ENCODE measurements at regions not wholly inside any gene's neighbourhood (a gene's known extent, or its start where the extent isn't known, plus 50 kb on each side); places are given as distances from the start of the nearest gene placed in this dataset.

GRCh38 chr22:44572414-44573207 is 74.6 kb upstream of the RTL6 start:
- H3K36me3 ChIP-seq (ENCODE audit: insufficient read depth, low read length), result no peaks in the 10 kb centered on the region
- no peaks in the 10 kb centered on the region for H3F3A ChIP-seq (ENCODE audit: low read depth)
- no peak for TF ChIP-seq CTCF (conservative IDR thresholded peaks at IDR 0.05; ENCODE audit: low read length)
- no peak for TF ChIP-seq EZH2phosphoT487 (IDR thresholded peaks at IDR 0.05; ENCODE audit: borderline replicate concordance)
- no peak overlapping the region for H3K4me3 ChIP-seq (ENCODE audit: low read length, poor library complexity, severe bottlenecking)
- no peak overlapping the region for H3K9ac ChIP-seq (ENCODE audit: low read depth, low read length, poor library complexity, severe bottlenecking)
- H3K79me2 ChIP-seq (ENCODE audit: insufficient read depth, low read length), result no peaks in the 10 kb centered on the region
- H3K9me2 ChIP-seq (replicated peaks; ENCODE audit: low read depth, low read length), result no peaks in the 10 kb centered on the region
- no peaks in the 10 kb centered on the region for H3K27me3 ChIP-seq (ENCODE audit: insufficient read depth, low read length, poor library complexity, severe bottlenecking)
- H2AFZ ChIP-seq (ENCODE audit: low read length), result no peak overlapping the region
- H4K20me1 ChIP-seq (ENCODE audit: insufficient read depth, low read length, poor library complexity, severe bottlenecking), result no peaks in the 10 kb centered on the region
- no peaks in the 10 kb centered on the region for H3K9me3 ChIP-seq (ENCODE audit: insufficient read depth, low read depth, low read length)
- no peaks in the 10 kb centered on the region for H3K4me1 ChIP-seq (ENCODE audit: insufficient read depth, low read length, poor library complexity, severe bottlenecking)
- H3K4me2 ChIP-seq (ENCODE audit: low read depth, low read length, poor library complexity, severe bottlenecking), result no peak overlapping the region

DNA sequence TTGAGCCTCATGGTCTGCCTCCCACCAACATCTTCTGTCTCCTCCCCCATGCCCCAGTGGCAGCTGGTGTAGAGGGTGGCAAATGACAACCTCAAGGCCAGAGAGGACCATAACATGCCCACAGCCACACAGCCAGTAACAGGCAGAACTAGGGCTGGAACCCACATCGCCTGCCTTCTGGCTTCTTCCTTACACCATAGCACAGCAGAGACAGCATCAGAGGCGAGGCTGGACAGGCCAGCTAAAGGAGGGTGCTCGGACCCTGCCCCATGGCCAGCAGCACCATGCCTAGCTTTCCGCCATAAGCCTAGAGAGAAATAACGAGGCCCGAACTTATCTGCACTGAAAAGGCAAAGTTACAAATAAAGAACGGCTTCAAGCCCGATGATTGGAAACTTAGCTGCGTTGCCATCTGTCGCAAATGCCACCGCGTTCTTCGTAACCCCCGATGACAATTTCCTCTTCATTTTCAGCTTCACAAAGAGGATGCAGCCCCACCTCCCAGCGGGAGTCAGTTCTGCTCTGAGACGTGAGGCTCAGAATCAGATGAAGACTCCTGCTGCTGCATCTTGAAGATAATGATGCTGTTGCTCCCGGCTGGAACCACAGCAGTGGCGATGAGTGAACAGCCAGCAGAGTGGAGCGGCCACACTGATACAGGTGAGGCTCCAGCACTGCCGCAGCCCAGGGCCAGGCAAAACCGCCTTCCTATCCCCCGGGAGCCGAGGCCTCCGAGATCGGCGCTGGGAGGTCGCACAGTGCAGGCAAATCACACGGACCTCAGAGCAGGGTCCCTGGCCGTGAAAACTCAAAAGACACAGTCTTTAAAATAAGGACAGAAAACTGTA is 73.8 kb upstream of the RTL6 start:
- H3K4me2 ChIP-seq (ENCODE audit: low read depth, low read length, poor library complexity, severe bottlenecking), result no peak overlapping the region
- no peaks in the 10 kb centered on the region for H4K20me1 ChIP-seq (ENCODE audit: insufficient read depth, low read length, poor library complexity, severe bottlenecking)
- no peak overlapping the region for H3K9ac ChIP-seq (ENCODE audit: low read depth, low read length, poor library complexity, severe bottlenecking)
- no peaks in the 10 kb centered on the region for H3K9me3 ChIP-seq (ENCODE audit: insufficient read depth, low read depth, low read length)
- H3K9me2 ChIP-seq (replicated peaks; ENCODE audit: low read depth, low read length), result no peaks in the 10 kb centered on the region
- H3F3A ChIP-seq (ENCODE audit: low read depth), result no peaks in the 10 kb centered on the region
- no peak overlapping the region for H2AFZ ChIP-seq (ENCODE audit: low read length)
- H3K79me2 ChIP-seq (ENCODE audit: insufficient read depth, low read length), result no peaks in the 10 kb centered on the region
- no peak overlapping the region for H3K4me3 ChIP-seq (ENCODE audit: low read length, poor library complexity, severe bottlenecking)
- no peaks in the 10 kb centered on the region for H3K27me3 ChIP-seq (ENCODE audit: insufficient read depth, low read length, poor library complexity, severe bottlenecking)
- no peaks in the 10 kb centered on the region for H3K36me3 ChIP-seq (ENCODE audit: insufficient read depth, low read length)
- no peaks in the 10 kb centered on the region for H3K4me1 ChIP-seq (ENCODE audit: insufficient read depth, low read length, poor library complexity, severe bottlenecking)
- TF ChIP-seq CTCF (conservative IDR thresholded peaks at IDR 0.05; ENCODE audit: low read length), result no peak
- no peak for TF ChIP-seq EZH2phosphoT487 (IDR thresholded peaks at IDR 0.05; ENCODE audit: borderline replicate concordance)

DNA sequence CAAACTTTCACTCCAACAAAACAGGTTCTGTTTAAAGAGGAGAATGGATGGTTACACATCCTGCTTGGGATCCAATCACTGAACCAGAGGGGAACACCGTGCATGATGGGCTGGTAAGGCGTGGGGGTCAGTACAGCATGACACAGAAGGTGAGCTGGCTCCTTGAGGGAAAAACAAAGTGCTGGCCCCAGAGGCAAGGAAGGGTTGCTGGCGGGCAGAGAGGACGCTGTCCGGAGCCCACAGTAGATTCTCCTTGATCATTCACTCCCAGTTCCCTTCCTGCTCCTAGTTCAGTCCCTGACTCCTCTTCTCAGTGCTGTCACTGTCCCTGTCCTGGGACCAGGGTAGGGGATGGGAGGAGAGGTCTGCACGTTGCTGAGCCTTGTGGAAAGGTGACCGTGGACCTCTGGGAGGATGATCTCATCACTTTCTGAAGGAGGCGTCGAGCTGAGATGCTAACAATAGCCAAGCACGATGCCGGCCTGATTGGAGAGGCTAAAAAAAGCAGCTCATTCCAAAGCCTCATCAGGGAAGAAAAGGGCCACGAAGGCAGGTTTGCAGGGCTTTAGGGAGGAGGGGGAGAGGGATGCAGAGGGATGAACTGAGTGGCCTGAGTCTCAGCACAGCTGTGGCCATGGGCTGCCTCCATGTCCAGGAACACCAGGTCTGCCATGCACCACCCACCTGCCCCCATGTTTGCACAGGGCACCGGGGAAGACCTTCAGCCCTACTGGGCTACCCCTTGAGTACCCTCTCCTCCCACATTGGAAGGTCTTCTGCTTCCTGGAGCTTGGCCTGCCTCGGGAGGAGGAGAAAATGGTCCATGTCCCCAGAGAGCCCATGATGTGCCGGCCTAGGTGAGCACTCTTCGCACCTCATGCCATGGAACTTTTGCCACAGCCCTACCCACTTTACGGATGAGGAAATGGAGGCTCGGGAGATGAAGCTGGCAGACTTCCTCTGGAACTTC is 72.7 kb upstream of the RTL6 start:
- no peaks in the 10 kb centered on the region for H3K9me3 ChIP-seq (ENCODE audit: insufficient read depth, low read depth, low read length)
- TF ChIP-seq EZH2phosphoT487 (IDR thresholded peaks at IDR 0.05; ENCODE audit: borderline replicate concordance) (no peak), CTCF (conservative IDR thresholded peaks at IDR 0.05; ENCODE audit: low read length) (no peak)
- H4K20me1 ChIP-seq (ENCODE audit: insufficient read depth, low read length, poor library complexity, severe bottlenecking), result no peaks in the 10 kb centered on the region
- no peaks in the 10 kb centered on the region for H3F3A ChIP-seq (ENCODE audit: low read depth)
- no peak overlapping the region for H3K4me2 ChIP-seq (ENCODE audit: low read depth, low read length, poor library complexity, severe bottlenecking)
- H2AFZ ChIP-seq (ENCODE audit: low read length), result no peak overlapping the region
- no peak overlapping the region for H3K4me3 ChIP-seq (ENCODE audit: low read length, poor library complexity, severe bottlenecking)
- H3K9ac ChIP-seq (ENCODE audit: low read depth, low read length, poor library complexity, severe bottlenecking), result no peak overlapping the region
- H3K4me1 ChIP-seq (ENCODE audit: insufficient read depth, low read length, poor library complexity, severe bottlenecking), result no peaks in the 10 kb centered on the region
- no peaks in the 10 kb centered on the region for H3K36me3 ChIP-seq (ENCODE audit: insufficient read depth, low read length)
- H3K9me2 ChIP-seq (replicated peaks; ENCODE audit: low read depth, low read length), result no peaks in the 10 kb centered on the region
- no peaks in the 10 kb centered on the region for H3K27me3 ChIP-seq (ENCODE audit: insufficient read depth, low read length, poor library complexity, severe bottlenecking)
- H3K79me2 ChIP-seq (ENCODE audit: insufficient read depth, low read length), result no peaks in the 10 kb centered on the region

Measured in Loucy (cell line).